ENCODE measurements at regions not wholly inside any gene's neighbourhood (a gene's known extent, or its start where the extent isn't known, plus 50 kb on each side); places are given as distances from the start of the nearest gene placed in this dataset.
A peak's percentile ranks its signal among the peaks of the same experiment; 100 is the strongest.
"Not testable (repeated sequence)": the region's sequence is repeated elsewhere in the genome, so short reads cannot be mapped to it uniquely, and the experiment has no call there.

DNA sequence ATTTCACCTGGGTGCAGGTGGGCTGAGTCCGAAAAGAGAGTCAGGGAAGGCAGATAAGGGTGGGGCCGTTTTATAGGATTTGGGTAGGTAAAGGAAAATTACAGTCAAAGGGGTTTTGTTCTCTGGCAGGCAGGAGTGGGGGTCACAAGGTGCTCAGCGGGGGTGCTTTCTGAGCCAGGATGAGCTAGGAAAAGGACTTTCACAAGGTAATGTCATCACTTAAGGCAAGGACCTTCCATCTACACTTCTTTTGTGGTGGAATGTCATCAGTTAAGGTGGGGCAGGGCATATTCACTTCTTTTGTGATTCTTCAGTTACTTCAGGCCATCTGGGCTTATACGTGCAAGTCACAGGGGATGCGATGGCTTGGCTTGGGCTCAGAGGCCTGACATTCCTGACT, 68.6 kb upstream of the ARG1 start:
- H3K27me3 ChIP-seq (ENCODE audit: insufficient read depth, low read length); H3K9ac ChIP-seq (ENCODE audit: low read depth, low read length); H3K36me3 ChIP-seq (ENCODE audit: insufficient read depth, low read length); H3K27ac ChIP-seq (ENCODE audit: low read depth, low read length); H3K4me3 ChIP-seq (ENCODE audit: low read length); H3K9me3 ChIP-seq (ENCODE audit: insufficient read depth, low read depth, low read length); H3K4me1 ChIP-seq (ENCODE audit: insufficient read depth, low read length): not testable (repeated sequence)
- WGBS = 39% methylated on average over 3 of the region's 5 CpGs

DNA sequence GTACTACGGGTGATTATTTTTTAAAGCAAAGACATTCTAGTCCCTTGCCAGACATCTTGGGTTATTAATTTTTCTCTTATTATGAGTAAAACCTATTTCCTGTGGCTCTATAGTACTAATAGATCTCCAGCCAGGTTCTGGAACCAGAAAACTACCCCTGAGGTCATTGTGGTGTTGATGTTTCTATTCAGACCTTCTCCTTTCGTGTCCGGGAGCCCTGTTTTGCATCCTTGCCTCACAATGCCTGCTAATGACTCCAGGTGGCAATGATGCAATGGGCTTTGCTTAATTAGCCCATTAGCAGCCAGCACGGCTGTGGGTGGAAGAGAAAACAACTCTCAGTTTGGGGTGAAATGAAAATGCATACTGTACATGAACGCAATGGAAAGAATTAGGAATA, 62.9 kb upstream of the ARG1 start:
- Histone ChIP-seq H3K4me1 (ENCODE audit: insufficient read depth, low read length) (peaks cover 12% of the 10 kb centered on the region), H3K9me3 (ENCODE audit: insufficient read depth, low read depth, low read length) (peaks cover 4% of the 10 kb centered on the region), H3K27ac (ENCODE audit: low read depth, low read length) (peak overlapping the region; percentile 89), H3K36me3 (ENCODE audit: insufficient read depth, low read length) (no peaks in the 10 kb centered on the region), H3K27me3 (ENCODE audit: insufficient read depth, low read length) (no peaks in the 10 kb centered on the region), H3K9ac (ENCODE audit: low read depth, low read length) (peak overlapping the region; percentile 8), H3K4me3 (ENCODE audit: low read length) (no peak overlapping the region)
- WGBS = 32% methylated on average over 4 of the region's 5 CpGs

DNA sequence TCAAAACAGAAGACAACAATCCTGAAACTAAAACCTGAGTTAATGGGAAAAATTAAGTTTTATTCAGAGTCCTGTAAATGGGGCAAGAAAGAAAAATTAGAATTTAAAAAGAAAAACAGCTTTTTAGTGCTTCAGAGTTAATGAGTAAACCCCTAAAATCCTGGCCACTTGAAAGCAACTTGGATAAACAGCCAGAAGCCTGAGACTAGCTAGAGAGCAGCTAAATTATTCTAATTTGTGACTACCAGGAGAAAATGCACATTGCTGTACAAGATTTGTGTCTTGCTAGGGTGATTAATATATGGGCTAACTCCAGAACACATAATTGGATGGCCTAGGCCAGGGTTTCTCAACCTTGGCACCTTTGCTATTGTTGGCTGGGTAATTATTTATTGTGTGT, 62.4 kb upstream of the ARG1 start:
- H3K9ac ChIP-seq (ENCODE audit: low read depth, low read length) = peak overlapping the region; percentile 8

DNA sequence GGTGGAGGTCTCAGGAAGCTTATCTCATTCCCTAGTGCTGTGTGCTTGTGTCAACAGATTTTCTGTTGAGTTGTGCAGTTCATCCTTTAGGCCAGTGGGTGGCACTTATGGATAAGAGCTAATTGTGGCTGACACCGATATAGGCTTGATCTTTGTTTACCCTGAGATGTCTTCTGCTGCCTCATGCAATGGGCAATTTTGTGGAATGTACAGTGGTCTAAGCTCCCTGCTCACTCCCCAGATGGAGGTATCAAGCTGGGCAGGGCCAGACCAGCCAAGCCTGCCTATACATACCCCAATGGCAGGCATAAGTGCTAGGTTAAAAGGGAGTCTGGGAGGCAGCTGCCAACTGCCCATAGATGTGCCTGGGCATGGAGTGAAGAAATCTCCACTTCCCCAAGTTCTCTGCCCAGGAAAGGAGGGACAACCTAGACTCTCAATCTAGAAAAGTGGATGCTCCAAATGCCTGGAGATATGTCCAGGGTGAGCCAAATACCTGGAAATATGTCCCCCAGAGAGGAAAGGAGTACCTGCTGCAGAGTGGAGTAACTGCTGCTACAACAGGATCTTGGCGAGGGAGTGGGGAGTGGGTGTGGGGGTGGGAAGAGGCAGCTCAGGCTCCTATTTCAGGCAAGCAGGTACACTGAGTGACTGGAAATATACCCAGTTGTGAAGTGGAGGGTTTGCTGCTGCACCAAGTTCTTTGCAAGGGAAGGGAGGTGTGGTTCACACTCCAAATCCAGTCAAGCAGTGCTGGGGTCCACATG, 53.2 kb upstream of the ARG1 start:
- no peak overlapping the region for H3K4me3 ChIP-seq (ENCODE audit: low read length)
- no peaks in the 10 kb centered on the region for H3K4me1 ChIP-seq (ENCODE audit: insufficient read depth, low read length)
- no peak overlapping the region for H3K9ac ChIP-seq (ENCODE audit: low read depth, low read length)
- no peak overlapping the region for H3K27ac ChIP-seq (ENCODE audit: low read depth, low read length)
- no peaks in the 10 kb centered on the region for H3K36me3 ChIP-seq (ENCODE audit: insufficient read depth, low read length)
- H3K9me3 ChIP-seq (ENCODE audit: insufficient read depth, low read depth, low read length) = peaks cover 12% of the 10 kb centered on the region
- no peaks in the 10 kb centered on the region for H3K27me3 ChIP-seq (ENCODE audit: insufficient read depth, low read length)
- WGBS = 65% methylated on average over 2 of the region's 2 CpGs

More for the DNA sequence above, 62.4 kb upstream of the ARG1 start:
- peak overlapping the region; percentile 89 for H3K27ac ChIP-seq (ENCODE audit: low read depth, low read length)
- H3K36me3 ChIP-seq (ENCODE audit: insufficient read depth, low read length) = no peaks in the 10 kb centered on the region
- H3K9me3 ChIP-seq (ENCODE audit: insufficient read depth, low read depth, low read length) = peaks cover 7% of the 10 kb centered on the region
- H3K4me1 ChIP-seq (ENCODE audit: insufficient read depth, low read length) = peaks cover 12% of the 10 kb centered on the region
- H3K27me3 ChIP-seq (ENCODE audit: insufficient read depth, low read length) = no peaks in the 10 kb centered on the region
- no peak overlapping the region for H3K4me3 ChIP-seq (ENCODE audit: low read length)
